ENCODE measurements at regions not wholly inside any gene's neighbourhood (a gene's known extent, or its start where the extent isn't known, plus 50 kb on each side); places are given as distances from the start of the nearest gene placed in this dataset.
"Not testable (repeated sequence)": the region's sequence is repeated elsewhere in the genome, so short reads cannot be mapped to it uniquely, and the experiment has no call there.

DNA sequence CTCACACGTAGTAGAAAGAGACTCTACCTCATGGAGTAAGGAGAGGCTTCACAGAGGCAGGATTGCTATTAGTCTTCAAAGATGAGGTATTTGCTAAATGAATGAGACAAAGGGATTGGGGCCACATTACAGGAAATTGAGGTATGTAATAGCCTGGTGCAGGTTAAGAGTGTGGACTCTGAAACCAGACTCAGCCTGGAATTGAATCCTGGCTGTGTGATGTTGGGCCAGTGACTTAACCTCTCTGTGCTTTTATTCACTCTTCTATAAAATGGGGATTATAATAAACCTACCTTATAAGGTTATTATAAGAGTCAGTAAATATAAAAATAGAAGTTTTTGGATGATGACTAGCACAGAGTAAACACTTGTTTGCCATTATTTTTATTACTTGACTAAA, 64.7 kb upstream of the ATRNL1 start:
- Histone ChIP-seq H3K27me3 (ENCODE audit: control insufficient read depth, insufficient read depth, low read length) (peaks cover 3% of the 10 kb centered on the region), H3K36me3 (ENCODE audit: control insufficient read depth, insufficient read depth, low read length) (no peaks in the 10 kb centered on the region), H3K4me3 (ENCODE audit: low read depth, low read length) (no peak overlapping the region)
- POLR2A ChIA-PET: no interaction called here
- TF ChIP-seq, protein P1, sequence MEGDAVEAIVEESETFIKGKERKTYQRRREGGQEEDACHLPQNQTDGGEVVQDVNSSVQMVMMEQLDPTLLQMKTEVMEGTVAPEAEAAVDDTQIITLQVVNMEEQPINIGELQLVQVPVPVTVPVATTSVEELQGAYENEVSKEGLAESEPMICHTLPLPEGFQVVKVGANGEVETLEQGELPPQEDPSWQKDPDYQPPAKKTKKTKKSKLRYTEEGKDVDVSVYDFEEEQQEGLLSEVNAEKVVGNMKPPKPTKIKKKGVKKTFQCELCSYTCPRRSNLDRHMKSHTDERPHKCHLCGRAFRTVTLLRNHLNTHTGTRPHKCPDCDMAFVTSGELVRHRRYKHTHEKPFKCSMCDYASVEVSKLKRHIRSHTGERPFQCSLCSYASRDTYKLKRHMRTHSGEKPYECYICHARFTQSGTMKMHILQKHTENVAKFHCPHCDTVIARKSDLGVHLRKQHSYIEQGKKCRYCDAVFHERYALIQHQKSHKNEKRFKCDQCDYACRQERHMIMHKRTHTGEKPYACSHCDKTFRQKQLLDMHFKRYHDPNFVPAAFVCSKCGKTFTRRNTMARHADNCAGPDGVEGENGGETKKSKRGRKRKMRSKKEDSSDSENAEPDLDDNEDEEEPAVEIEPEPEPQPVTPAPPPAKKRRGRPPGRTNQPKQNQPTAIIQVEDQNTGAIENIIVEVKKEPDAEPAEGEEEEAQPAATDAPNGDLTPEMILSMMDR (IDR thresholded peaks at IDR 0.05; ENCODE audit: insufficient read depth, low read depth, low read length): no peak
- CTCF ChIA-PET: no interaction called here
- no peak for DNase-seq (ENCODE audit: low read depth)

DNA sequence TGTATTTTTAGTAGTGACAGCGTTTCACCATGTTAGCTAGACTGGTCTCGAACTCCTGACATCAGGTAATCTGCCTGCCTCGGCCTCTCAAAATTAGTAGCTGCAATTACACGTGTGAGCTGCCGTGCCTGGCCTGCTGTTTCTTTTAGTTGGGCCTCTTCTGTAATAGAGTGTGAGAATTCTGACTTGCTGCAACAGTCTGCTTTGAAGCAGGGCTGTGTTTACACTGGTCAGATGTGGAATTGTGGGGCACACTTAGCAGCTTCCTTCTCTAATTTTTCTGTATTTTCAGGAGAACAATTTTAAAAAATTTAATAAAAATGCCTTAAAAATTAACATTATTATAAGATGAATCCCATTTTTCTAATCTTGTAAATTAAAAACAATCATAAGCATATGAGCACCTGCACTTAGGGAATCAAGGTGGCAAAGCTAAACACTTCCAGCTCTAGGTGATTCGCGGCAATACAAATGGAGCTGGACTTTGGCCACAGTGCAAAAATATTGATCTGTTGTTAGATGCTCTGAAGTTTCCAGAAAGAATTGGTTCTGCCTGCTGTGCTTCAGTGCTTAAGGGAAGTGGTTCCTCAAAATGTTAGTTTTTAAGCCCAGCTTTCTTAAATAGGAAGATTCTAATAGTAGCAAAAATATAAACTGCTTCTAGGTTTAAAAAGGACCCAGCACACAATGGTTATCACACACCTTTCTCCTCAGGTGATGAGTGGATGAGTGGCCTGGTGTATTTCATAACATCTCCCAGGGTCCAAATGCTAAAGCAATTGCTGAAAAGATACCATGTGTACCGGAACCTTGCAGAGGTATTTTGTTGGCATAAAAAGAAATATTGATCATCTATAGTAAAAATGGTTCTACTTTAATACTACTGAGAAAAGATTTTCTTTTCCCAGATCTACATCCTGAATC, 63.5 kb upstream of the ATRNL1 start:
- Histone ChIP-seq H3K4me3 (ENCODE audit: low read depth, low read length) (no peak overlapping the region), H3K36me3 (ENCODE audit: control insufficient read depth, insufficient read depth, low read length) (no peaks in the 10 kb centered on the region), H3K27me3 (ENCODE audit: control insufficient read depth, insufficient read depth, low read length) (peaks cover 3% of the 10 kb centered on the region)
- TF ChIP-seq, protein P1 (IDR thresholded peaks at IDR 0.05; ENCODE audit: insufficient read depth, low read depth, low read length): no peak
- POLR2A ChIA-PET: no interaction called here
- DNase-seq (ENCODE audit: low read depth): no peak
- CTCF ChIA-PET: interaction anchor here (0.7 to 1.4 kb wide), 2 partner anchors 12 to 525 kb away, joined by 3 read pairs; no protein-coding TSS in a partner anchor

DNA sequence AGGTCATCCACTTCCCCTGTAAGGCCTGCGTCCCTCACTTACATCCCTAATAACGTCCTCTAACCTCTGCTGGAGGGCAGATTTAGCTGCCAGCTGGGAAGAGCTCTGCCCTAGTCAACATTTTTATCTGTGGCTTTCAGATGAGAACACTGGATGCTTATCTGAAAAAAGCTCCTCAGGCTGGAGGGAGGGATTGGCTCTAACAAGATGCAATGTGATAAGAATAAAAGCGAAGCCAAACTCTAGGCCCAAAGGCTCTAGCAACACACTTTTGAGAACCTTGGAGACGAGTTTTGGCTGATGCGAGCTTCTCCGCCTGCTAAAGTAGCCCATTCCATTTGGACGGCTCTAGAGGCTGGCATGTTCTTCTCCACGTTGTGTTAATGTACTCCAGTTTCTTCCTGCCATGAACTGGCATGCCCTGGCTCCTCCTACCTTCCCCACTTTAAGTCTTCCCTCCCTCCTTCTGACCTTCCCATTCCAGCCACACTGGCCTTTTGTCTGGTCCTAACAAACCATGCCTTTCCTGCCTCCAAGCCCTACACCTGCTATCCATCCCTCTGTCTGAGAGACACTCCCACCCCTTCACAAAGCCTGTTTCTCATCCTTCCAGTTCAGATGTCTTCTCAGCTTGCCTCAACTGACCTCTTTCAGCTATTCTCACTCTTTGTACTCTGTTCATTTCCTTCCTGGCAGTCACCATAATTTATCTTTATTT, 62.5 kb upstream of the ATRNL1 start:
- TF ChIP-seq, protein P1 (IDR thresholded peaks at IDR 0.05; ENCODE audit: insufficient read depth, low read depth, low read length): no peak
- DNase-seq (ENCODE audit: low read depth): no peak
- Histone ChIP-seq H3K4me3 (ENCODE audit: low read depth, low read length) (no peak overlapping the region), H3K27me3 (ENCODE audit: control insufficient read depth, insufficient read depth, low read length) (no peaks in the 10 kb centered on the region; the same call in 1 of the 2 replicates), H3K36me3 (ENCODE audit: control insufficient read depth, insufficient read depth, low read length) (no peaks in the 10 kb centered on the region)
- ChIA-PET POLR2A (no interaction called here), CTCF (interaction anchor here (0.9 to 1.4 kb wide), 2 partner anchors 12 to 13 kb away, joined by 3 read pairs; no protein-coding TSS in a partner anchor)

DNA sequence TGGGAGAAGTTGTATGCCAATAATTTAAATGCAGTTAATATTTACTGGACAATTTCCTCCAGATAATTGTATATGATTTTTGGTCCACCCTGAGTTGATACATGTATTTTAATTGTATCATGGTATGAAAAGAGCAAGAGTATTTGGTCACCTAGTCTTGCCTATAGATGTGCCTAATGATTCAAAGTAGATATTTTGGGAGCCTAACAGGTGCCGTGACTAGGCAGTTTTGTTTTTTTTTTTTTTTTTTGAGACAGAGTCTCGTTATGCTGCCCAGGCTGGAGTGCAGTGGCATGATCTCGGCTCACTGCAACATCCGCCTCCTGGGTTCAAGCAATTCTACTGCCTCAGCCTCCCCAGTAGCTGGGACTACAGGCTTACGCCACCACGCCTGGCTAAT, 59.3 kb upstream of the ATRNL1 start:
- DNase-seq (ENCODE audit: low read depth): no peak
- Histone ChIP-seq H3K27me3 (ENCODE audit: control insufficient read depth, insufficient read depth, low read length) (no peaks in the 10 kb centered on the region), H3K4me3 (ENCODE audit: low read depth, low read length) (no peak overlapping the region), H3K36me3 (ENCODE audit: control insufficient read depth, insufficient read depth, low read length) (no peaks in the 10 kb centered on the region)
- TF ChIP-seq, protein P1 (IDR thresholded peaks at IDR 0.05; ENCODE audit: insufficient read depth, low read depth, low read length): no peak
- POLR2A ChIA-PET: no interaction called here
- CTCF ChIA-PET: no interaction called here

DNA sequence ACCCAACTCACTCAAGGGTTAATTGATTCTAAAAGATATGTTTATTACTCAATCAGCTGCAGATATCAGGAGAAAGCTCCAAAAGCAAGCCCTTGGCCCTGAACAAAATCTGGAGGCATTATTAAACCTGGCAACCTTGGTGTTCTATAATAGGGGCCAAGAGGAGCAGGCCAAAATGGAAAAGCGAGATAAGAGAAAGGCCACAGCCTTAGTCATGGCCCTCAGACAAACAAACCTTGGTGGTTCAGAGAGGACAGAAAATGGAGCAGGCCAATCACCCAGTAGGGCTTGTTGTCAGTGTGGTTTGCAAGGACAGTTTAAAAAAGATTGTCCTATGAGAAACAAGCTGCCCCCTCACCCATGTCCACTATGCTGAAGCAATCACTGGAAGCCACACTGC, 53.4 kb upstream of the ATRNL1 start:
- H3K27me3 ChIP-seq (ENCODE audit: control insufficient read depth, insufficient read depth, low read length); DNase-seq (ENCODE audit: low read depth); POLR2A ChIA-PET; H3K4me3 ChIP-seq (ENCODE audit: low read depth, low read length); CTCF ChIA-PET; H3K36me3 ChIP-seq (ENCODE audit: control insufficient read depth, insufficient read depth, low read length): not testable (repeated sequence)

Data from BJ (cell line).